Suprapubic skin (tissue), 4 donors: ENCODE measurements at regions not wholly inside any gene's neighbourhood (a gene's known extent, or its start where the extent isn't known, plus 50 kb on each side); places are given as distances from the start of the nearest gene placed in this dataset.

ENCODE experiments used
- CTCF ChIP-seq, 2 donors: fragments of 200-600 bp in 1 of 2; fragments of 450-650 bp in 1 of 2; sonication (generic) in 1 of 2; IDR thresholded peaks; one replicate each; pipeline ENCODE4 v1.5.1; 2016 to 2019; ENCODE audit warnings: antibody characterized with exemption in 2 of 2, mild to moderate bottlenecking in 1 of 2, moderate library complexity in 1 of 2
- EP300 ChIP-seq: sonication (generic); formaldehyde crosslinking; IDR thresholded peaks from one replicate; pipeline ENCODE4 v1.6.1; 2017; ENCODE audit warnings: antibody characterized with exemption
- POLR2A ChIP-seq, 2 donors: fragments of 450-650 bp; IDR thresholded peaks; one replicate each; pipeline ENCODE4 v1.6.1; 2017; ENCODE audit warnings: antibody characterized with exemption in 2 of 2, mild to moderate bottlenecking in 2 of 2, moderate library complexity in 2 of 2
- POLR2AphosphoS5 ChIP-seq, 3 donors: sonication (generic); formaldehyde crosslinking; IDR thresholded peaks; one replicate each; pipeline ENCODE4 v1.6.1; 2017; ENCODE audit warnings: antibody characterized with exemption in 3 of 3

GRCh38 chr12:45121224-45121623 lies 70.3 kb upstream of the DBX2 start:
- TF ChIP-seq POLR2A (IDR thresholded peaks at IDR 0.05) (no peak), CTCF (IDR thresholded peaks at IDR 0.05) (no peak), POLR2AphosphoS5 (IDR thresholded peaks at IDR 0.05) (no peak), EP300 (no peak)
